ENCODE measurements at regions not wholly inside any gene's neighbourhood (a gene's known extent, or its start where the extent isn't known, plus 50 kb on each side); places are given as distances from the start of the nearest gene placed in this dataset.
"Not testable (repeated sequence)": the region's sequence is repeated elsewhere in the genome, so short reads cannot be mapped to it uniquely, and the experiment has no call there.

- TF ChIP-seq, protein P1, sequence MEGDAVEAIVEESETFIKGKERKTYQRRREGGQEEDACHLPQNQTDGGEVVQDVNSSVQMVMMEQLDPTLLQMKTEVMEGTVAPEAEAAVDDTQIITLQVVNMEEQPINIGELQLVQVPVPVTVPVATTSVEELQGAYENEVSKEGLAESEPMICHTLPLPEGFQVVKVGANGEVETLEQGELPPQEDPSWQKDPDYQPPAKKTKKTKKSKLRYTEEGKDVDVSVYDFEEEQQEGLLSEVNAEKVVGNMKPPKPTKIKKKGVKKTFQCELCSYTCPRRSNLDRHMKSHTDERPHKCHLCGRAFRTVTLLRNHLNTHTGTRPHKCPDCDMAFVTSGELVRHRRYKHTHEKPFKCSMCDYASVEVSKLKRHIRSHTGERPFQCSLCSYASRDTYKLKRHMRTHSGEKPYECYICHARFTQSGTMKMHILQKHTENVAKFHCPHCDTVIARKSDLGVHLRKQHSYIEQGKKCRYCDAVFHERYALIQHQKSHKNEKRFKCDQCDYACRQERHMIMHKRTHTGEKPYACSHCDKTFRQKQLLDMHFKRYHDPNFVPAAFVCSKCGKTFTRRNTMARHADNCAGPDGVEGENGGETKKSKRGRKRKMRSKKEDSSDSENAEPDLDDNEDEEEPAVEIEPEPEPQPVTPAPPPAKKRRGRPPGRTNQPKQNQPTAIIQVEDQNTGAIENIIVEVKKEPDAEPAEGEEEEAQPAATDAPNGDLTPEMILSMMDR (IDR thresholded peaks at IDR 0.05; ENCODE audit: low read depth, low read length, missing input control) = not testable (repeated sequence)
- not testable (repeated sequence) for TF ChIP-seq GABPA (IDR thresholded peaks at IDR 0.05 in 1 of 2, conservative IDR thresholded peaks at IDR 0.05 in 1 of 2); HNF4A (conservative IDR thresholded peaks at IDR 0.05); RXRA (IDR thresholded peaks at IDR 0.05); YY1 (IDR thresholded peaks at IDR 0.05)
Measured at GRCh38 chr1:94755016-94755415, 65.1 kb upstream of the SLC44A3 start.

All from liver (tissue), 3 donors.